ENCODE measurements at regions not wholly inside any gene's neighbourhood (a gene's known extent, or its start where the extent isn't known, plus 50 kb on each side); places are given as distances from the start of the nearest gene placed in this dataset.

GRCh38 chr2:134127496-134127895 lies 126.4 kb upstream of the MGAT5 start:
- DNase-seq (ENCODE audit: low read depth), result no peak
- H3K4me3 ChIP-seq (replicated peaks; ENCODE audit: low read depth, low read length), result no peak overlapping the region
- no peak for TF ChIP-seq CTCF (IDR thresholded peaks at IDR 0.05; ENCODE audit: low read length, missing control alignments)

DNA sequence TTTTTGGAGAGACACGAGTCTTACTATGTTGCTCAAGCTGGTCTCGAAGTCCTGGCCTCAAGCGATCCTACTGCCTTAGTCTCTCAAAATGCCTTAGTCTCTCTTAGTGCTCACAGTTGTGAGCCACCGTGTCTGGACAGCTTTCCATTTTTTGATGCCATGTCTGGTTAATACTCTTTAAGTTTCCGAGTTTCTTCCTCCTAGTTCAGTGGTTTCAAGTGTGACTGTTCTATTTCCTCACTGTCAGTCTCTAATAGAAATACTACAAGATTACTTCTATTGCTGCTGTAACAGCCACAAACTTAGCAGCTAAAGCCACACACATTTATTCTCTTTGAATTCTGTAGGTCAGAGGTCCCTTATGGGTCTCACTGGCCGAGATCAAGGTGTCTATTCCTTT lies 125.1 kb upstream of the MGAT5 start:
- no peak for DNase-seq (ENCODE audit: low read depth)
- no peak overlapping the region for H3K4me3 ChIP-seq (replicated peaks; ENCODE audit: low read depth, low read length)
- TF ChIP-seq CTCF (IDR thresholded peaks at IDR 0.05; ENCODE audit: low read length, missing control alignments), result no peak

DNA sequence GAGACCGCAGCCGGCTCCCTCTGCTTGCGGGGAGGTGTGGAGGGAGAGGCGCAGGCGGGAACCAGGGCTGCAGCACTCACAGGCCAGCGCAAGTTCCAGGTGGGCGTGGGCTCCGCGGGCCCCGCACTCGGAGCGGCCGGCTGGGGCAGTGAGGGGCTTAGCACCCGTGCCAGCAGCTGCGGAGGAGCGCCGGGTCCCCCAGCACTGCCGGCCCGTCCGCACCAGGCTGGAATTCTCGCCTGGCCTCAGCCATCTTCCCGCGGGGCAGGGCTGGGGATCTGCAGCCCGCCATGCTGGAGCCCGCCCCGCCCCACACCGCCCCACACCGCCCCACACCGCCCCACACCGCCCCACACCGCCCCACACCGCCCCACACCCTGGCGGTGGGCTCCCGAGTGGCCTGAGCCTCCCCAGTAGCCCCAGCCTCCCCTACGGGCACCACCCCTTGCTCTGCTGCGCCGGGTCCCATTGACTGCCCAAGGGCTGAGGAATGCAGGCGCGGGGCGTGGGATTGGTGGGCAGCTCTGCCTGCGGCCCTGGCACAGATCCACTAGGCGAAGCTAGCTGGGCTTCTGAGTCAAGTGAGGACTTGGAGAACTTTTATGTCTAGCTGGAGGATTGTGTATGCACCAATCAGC lies 123.9 kb upstream of the MGAT5 start:
- H3K4me3 ChIP-seq (replicated peaks; ENCODE audit: low read depth, low read length), result no peak overlapping the region
- TF ChIP-seq CTCF (IDR thresholded peaks at IDR 0.05; ENCODE audit: low read length, missing control alignments), result no peak
- no peak for DNase-seq (ENCODE audit: low read depth)

GRCh38 chr2:134131681-134132489 lies 122.0 kb upstream of the MGAT5 start:
- DNase-seq (ENCODE audit: low read depth), result no peak
- no peak overlapping the region for H3K4me3 ChIP-seq (replicated peaks; ENCODE audit: low read depth, low read length)
- TF ChIP-seq CTCF (IDR thresholded peaks at IDR 0.05; ENCODE audit: low read length, missing control alignments), result no peak

DNA sequence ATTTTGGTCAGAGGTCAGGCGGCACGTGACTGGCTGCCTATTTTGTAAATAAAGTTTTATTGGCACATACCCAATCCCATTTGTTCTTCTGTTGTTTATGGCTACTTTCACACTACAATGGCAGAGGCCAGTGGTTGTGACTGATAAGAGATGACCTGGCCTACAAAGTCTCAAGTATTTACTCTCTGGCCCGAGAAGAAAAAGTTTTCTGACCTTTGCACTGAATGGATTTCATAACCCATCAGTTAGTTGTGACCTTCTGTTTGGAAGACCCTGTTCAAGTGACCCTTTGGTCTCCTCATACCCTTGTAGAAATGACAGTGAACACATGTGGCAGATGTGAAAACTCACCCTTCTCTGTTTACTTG lies 121.4 kb upstream of the MGAT5 start:
- H3K4me3 ChIP-seq (replicated peaks; ENCODE audit: low read depth, low read length), result no peak overlapping the region
- no peak for DNase-seq (ENCODE audit: low read depth)
- no peak for TF ChIP-seq CTCF (IDR thresholded peaks at IDR 0.05; ENCODE audit: low read length, missing control alignments)

- no peak for TF ChIP-seq CTCF (IDR thresholded peaks at IDR 0.05; ENCODE audit: low read length, missing control alignments)
- no peak overlapping the region for H3K4me3 ChIP-seq (replicated peaks; ENCODE audit: low read depth, low read length)
- DNase-seq (ENCODE audit: low read depth), result no peak
These were observed 120.1 kb upstream of the MGAT5 start for GRCh38 chr2:134133622-134134312.
